Cardiac fibroblast (primary cell): ENCODE measurements at regions not wholly inside any gene's neighbourhood (a gene's known extent, or its start where the extent isn't known, plus 50 kb on each side); places are given as distances from the start of the nearest gene placed in this dataset.

Experiments used
- DNase-seq, 2 donors: peaks; one replicate each; pipeline versions ENCODE4 v3.0.0 to v3.0.0-alpha.2; 2010; ENCODE audit warnings: low read depth in 2 of 2
- H3K4me3 ChIP-seq, 2 donors: replicated peaks in 1 of 2; 1 replicate in 1 of 2; 2 replicates in 1 of 2; pipeline ENCODE4 v1.5.1; 2011; ENCODE audit warnings: low read depth in 2 of 2, low read length in 2 of 2, mild to moderate bottlenecking in 2 of 2, moderate library complexity in 1 of 2
- CTCF ChIP-seq: IDR thresholded peaks from one replicate; pipeline ENCODE4 v1.5.1; 2011; ENCODE audit warnings: low read depth, mild to moderate bottlenecking, low read length, inconsistent platforms

GRCh38 chr5:5037674-5038073 lies 102.5 kb upstream of the ADAMTS16 start:
- no peak overlapping the region for H3K4me3 ChIP-seq
- TF ChIP-seq CTCF = no peak
- DNase-seq = no peak

- H3K4me3 ChIP-seq = no peak overlapping the region
- no peak for DNase-seq
- TF ChIP-seq CTCF = no peak
Observed at GRCh38 chr5:5039918-5040317, 100.2 kb upstream of the ADAMTS16 start.

- DNase-seq = no peak
- H3K4me3 ChIP-seq = no peak overlapping the region
- no peak for TF ChIP-seq CTCF
Observed at GRCh38 chr5:5040712-5041111, 99.4 kb upstream of the ADAMTS16 start.

GRCh38 chr5:5042806-5043205 lies 97.3 kb upstream of the ADAMTS16 start:
- H3K4me3 ChIP-seq = no peak overlapping the region
- DNase-seq = no peak

GRCh38 chr5:5043346-5043745 lies 96.8 kb upstream of the ADAMTS16 start:
- H3K4me3 ChIP-seq = no peak overlapping the region
- DNase-seq = no peak
- TF ChIP-seq CTCF = no peak

More at GRCh38 chr5:5042806-5043205, 97.3 kb upstream of the ADAMTS16 start:
- no peak for TF ChIP-seq CTCF

- no peak overlapping the region for H3K4me3 ChIP-seq
- no peak for DNase-seq
Observed at GRCh38 chr5:5044247-5044840, 95.8 kb upstream of the ADAMTS16 start.

More at GRCh38 chr5:5044247-5044840, 95.8 kb upstream of the ADAMTS16 start:
- no peak for TF ChIP-seq CTCF
